ENCODE measurements at regions not wholly inside any gene's neighbourhood (a gene's known extent, or its start where the extent isn't known, plus 50 kb on each side); places are given as distances from the start of the nearest gene placed in this dataset.

- no peak for DNase-seq
These were observed 1146.3 kb downstream of the MAT2B start for GRCh38 chr5:164651546-164652275.

DNA sequence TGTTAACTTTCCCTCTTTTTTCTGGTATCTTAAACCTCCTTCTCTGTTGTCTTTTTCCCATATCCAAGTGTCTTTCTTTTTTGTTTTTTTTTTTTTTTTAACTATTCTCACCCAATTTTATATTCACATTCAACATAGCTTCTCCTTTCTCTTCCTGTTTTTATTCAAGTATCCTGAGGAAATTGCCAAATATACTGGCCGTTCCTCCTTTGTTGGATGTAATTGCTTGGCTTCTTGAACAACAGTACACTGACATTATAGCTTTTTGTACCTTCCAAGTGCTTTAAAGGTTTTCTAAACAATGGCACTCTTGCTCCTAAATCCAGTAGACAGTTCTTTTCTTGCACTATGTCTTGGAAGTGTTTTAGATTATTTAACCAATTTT is 1146.8 kb downstream of the MAT2B start:
- no peak for DNase-seq

- no peak for DNase-seq
These were observed 1158.0 kb downstream of the MAT2B start for GRCh38 chr5:164663198-164663989.

DNA sequence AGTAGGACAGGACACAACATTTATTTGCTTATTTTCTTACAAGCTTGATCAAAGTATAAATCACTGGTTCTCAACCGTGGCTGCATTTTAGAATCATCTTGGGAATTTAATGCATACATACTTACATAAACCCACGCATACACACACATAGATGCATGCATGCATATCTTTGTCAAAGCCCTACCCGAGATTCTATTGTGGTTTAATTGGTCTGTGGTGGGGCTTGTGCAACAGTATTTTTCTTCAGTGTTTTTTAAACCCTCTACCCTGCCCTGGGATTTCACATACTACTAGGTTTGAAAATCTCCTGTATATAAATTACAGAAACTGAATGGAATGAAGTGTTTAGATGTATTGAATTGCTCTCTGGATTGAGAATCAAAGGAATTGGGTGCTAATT is 1166.2 kb downstream of the MAT2B start:
- DNase-seq: no peak

- DNase-seq: no peak
These were observed 1166.8 kb downstream of the MAT2B start for GRCh38 chr5:164672205-164672604.

- no peak for DNase-seq
These were observed 1167.7 kb downstream of the MAT2B start for GRCh38 chr5:164672931-164673694.

DNA sequence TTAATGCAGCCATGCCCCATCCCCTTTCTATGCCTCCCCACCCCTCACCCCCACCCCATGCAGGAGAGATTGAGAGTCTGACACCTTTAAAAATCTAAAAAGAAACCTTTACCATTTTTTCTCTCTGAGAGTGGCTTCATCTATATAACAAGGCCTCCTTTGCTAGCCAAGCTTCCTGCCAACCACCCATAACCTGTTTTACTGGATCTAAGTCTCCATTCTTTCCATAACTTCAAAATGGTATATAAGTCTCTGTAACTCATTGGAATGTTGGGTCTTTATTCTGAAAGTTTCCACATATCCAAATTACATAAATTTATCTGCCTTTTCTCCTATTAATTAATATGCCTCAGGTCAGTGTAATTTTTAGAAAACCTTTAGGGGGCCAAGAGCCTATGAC is 1174.0 kb downstream of the MAT2B start:
- DNase-seq: no peak

DNA sequence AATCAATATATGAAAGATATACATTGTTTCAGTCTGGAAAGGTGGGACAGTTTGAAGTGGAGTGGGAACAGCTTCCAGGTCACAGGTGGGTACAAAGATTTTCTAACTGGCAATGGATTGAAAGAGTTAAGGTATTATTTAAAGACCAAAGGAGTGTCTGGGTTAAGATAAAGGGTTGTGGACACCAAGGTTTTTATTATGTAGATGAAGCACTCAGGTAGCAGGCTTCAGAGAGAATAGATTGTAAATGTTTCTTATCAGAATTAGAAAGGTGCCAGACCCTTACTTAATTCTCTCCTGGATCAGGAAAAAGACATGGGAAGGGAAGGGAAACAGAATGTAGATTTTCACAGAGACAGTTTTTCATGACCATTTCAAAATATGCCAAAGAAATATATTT is 1174.8 kb downstream of the MAT2B start:
- no peak for DNase-seq

DNA sequence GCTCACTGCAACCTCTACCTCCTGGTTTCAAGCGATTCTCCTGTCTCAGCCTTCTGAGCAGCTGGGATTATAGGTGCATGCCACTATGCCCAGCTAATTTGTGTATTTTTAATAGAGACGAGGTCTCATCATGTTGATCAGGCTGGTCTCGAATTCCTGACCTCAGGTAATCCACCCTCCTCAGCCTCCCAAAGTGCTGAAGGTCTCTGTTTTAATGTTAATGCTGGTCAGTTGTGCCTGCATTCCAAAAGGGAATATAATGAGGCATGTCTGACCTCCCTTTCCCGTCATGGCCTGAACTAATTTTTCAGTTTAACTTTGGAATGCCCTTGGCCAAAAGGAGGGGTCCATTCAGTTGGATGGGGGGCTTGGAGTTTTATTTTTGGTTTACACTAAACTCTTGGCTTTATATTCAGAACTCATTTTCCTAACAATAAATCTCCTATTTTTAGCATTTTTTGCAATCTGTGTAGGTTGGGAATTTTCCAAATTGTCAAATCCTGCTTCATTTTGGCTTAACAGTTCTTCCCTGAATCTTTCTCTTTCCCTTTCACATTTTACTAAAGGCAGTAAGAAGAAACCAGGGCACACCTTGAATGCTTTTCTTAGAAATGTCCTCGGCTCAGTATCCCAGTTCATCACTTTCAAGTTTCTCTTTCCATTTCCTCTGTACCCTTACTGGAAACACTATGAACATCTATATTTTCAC is 1175.5 kb downstream of the MAT2B start:
- no peak for DNase-seq

DNA sequence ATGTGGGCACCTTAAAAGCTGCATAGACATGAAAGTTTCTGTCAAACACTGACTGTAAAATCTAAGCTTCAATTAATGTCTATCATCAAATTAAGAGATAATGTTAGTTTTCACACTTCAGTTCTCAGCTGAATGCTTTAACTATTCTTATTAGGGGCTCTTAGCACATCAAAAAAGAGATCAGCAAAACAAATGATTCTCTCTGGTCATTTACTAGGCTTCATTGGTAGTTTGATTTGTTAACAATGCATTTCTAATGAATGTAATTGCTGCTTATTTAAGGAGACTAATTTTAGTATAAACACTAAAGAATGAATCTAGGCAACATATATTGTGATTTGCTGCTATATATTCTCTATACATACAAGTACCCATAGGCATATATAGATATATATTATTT is 1182.0 kb downstream of the MAT2B start:
- DNase-seq: no peak

DNA sequence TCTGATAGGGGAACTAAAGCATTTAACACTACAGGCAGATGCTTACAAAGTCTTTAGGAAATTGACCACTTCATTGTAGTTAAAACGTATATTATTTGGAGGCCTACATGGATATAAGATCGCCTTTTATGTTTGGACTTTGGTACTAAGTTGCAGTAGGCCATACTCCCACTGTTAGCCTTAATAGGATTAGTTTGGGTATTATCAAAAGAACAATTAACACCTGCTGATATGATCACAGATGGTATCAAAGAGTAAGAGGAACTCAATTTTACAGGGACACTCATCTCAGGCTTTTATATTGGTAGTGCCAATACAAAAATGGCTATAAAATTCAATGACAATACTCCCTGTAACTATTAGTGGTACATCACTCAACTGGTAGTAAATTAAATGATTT is 1183.0 kb downstream of the MAT2B start:
- DNase-seq: no peak

- DNase-seq: no peak
These were observed 1203.4 kb downstream of the MAT2B start for GRCh38 chr5:164708831-164709230.

- DNase-seq: no peak
These were observed 1208.3 kb downstream of the MAT2B start for GRCh38 chr5:164713682-164714081.

DNA sequence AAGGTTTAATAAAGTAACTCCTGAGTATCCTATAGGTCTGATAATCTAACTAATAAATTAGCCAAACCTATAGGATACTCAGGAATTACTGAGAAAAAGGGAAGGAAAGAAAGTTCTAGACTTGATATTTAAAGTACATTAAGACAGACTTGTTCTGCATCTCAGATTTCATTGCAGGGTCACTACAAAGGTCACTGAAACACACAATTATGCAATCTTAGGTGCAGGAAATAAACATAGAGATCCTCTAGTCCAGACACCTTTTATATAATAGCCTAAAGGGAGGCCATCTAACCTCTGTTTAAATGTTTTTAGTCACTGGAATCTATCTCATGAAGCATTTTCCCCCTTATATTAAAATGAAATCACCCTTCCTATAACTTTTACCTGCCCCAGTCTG is 1215.7 kb downstream of the MAT2B start:
- DNase-seq: no peak

DNA sequence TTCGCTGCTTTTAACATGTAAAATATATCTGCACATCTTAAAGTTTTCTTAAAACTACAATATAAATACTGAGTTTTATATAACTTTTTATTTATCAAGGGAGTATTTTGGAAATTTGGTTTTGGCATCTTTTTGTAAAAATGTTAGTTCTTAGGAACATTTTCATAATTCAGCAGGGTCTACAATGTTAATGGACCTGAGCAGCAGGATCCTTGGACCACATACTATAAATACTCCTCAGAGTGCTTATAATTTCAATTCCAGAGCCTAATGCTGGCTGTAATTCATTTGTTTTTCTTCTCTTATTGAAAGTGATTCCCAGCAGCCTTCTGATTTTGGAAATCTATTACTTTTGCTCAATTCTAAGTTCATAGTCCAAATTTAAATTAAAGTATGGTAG is 1216.2 kb downstream of the MAT2B start:
- no peak for DNase-seq

DNA sequence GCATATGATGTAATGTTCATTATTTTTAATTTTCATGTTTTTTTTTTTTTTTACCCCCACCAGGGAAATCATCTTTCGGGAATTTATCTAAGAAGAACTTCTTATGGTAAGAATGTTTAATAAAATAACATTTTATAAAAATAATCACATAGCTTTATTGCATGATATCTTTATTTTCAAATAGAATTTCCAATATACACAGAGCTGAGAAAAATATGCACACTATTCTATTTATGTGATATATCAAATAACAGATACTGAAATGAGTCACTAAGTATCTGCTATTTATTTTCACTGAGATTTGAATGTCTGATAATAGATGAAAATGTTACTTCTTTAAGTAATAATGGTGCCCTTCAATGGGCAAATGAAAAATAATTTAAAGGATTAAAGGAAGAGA is 1217.3 kb downstream of the MAT2B start:
- DNase-seq: no peak

GRCh38 chr5:164727012-164727411 is 1221.6 kb downstream of the MAT2B start:
- DNase-seq: no peak

GRCh38 chr5:164728733-164729132 is 1223.3 kb downstream of the MAT2B start:
- no peak for DNase-seq

DNA sequence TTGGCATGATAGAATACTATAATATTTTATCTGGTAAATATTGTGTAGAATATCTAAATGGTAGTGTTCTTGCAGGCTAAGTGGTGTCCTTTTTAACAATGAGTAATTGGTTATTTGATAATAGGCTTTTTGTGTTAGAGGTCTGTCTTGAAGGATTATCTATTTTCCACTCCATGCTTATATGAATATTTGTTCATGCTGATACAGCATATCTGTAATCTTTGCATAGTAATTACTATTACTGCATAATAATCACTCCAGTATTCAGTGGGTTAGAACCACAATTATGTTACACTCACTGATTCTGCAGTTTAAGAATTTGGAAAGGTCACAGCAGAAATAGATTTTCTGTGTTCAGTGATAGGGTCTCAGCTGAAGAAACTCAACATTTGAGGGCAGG is 1229.9 kb downstream of the MAT2B start:
- DNase-seq: no peak

DNA sequence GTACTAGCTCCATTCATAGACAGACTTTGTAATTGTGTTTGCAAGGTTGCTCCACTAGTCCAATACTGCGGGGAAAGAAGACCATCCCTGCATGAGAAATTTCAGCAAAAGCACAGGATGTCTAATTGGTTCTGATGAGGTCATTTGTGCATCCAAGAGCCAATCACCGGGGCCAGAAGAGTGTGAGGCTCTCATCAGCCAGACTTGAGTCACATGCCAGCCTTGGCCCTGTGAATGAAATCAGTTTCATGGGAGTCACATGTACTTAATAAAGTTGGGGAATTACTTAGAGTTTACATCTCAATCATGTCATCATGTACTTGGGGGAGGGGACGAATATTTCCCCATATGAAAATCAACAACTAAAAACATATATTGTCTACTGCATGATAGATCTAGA is 1236.0 kb downstream of the MAT2B start:
- no peak for DNase-seq

GRCh38 chr5:164742025-164742424 is 1236.6 kb downstream of the MAT2B start:
- no peak for DNase-seq

GRCh38 chr5:164746723-164747122 is 1241.3 kb downstream of the MAT2B start:
- no peak for DNase-seq

DNA sequence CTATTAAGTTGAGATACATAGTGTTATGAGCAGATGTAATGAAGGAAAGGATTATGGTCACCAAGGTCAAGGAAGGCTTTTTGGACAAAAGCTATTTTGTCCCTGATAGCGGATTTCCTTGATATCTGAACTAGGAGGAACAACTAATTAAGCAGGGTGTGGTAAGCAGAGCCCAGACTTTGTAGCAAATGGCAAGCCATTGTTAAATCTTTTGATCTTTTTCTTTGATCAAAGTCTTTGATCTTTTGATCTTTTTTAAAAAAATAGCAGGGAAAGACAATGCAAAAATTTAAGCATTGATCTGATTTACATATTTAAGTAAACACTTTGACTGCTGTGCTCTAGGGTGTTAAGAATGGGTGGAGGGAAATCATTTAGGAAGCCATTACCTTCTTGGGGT is 1242.0 kb downstream of the MAT2B start:
- no peak for DNase-seq

Data from activated CD4-positive, alpha-beta T cell treated with anti-CD3 and anti-CD28 coated beads for 48 hours (primary cell).